Hematopoietic multipotent progenitor cell treated with erythropoietin and hydrocortisone succinate and interleukin-3 and kit ligand, for 8 days (in vitro differentiated cells): ENCODE measurements at regions not wholly inside any gene's neighbourhood (a gene's known extent, or its start where the extent isn't known, plus 50 kb on each side); places are given as distances from the start of the nearest gene placed in this dataset.

Experiments
- DNase-seq: peaks from one replicate; pipeline ENCODE4 v3.0.0-alpha.2; 2015

DNA sequence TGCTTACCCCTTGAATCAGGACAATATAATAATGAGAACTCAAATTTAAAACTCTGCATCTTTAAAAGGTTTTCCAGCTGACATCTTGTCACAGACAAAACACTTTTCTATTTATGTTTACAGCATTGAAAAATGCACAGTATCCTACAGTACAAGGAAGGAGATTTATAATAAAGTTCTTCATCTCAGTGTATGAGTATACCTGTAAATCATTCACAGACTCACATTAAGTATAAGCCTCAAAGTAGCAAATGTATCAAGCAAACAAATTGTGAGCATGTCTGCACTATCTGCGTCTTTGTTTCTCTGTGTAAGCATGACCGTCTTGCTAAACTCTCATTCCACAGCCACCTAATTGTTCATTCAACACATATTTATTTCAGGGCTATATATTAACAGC lies 52.8 kb downstream of the PPP1R2C start:
- DNase-seq = no peak

DNA sequence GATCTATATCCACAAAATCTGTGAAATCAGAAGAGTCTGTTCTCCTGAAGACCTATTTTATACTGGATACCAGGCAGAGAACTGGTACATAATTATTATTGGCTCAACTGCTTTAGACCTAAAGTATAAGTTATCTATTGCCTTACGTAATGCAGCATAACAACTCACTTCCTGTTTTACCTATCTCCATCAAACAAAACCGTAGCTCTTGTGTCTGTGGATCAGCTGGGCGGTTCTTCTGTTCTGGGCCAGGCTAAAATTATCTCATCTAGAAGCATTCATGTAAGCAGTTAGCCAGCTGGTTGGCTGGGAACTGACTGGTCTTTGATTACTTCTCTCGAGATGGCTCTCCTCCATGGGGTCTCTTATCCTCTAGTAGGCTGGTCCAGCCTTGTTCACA lies 57.8 kb downstream of the PPP1R2C start:
- DNase-seq = no peak

DNA sequence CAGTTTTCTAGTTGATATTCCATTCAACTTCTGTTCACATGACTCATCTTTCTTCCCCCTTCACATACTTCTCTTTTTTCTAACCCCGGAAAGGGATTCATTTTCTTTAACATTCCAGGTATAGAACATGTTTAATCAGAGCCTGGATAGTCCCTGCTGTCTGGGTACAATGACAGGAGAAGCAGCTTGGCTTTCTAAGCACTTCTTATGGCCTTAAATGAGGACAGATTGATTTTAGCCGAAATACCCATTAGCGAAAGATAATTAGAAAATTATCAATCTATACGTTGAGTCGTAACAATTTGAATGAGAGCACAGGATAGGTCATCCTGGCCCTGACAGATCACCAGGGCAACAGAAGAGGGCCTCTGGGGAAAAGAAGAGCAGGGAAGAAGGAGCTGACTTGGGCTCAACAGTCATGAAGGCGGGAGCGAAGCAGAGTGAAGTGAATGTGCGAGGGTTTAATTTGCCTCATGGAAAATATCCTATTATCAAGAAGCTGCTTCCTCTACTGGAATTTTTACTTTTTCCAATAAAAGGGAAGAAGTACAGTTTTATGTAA lies 62.2 kb downstream of the PPP1R2C start:
- DNase-seq = no peak

DNA sequence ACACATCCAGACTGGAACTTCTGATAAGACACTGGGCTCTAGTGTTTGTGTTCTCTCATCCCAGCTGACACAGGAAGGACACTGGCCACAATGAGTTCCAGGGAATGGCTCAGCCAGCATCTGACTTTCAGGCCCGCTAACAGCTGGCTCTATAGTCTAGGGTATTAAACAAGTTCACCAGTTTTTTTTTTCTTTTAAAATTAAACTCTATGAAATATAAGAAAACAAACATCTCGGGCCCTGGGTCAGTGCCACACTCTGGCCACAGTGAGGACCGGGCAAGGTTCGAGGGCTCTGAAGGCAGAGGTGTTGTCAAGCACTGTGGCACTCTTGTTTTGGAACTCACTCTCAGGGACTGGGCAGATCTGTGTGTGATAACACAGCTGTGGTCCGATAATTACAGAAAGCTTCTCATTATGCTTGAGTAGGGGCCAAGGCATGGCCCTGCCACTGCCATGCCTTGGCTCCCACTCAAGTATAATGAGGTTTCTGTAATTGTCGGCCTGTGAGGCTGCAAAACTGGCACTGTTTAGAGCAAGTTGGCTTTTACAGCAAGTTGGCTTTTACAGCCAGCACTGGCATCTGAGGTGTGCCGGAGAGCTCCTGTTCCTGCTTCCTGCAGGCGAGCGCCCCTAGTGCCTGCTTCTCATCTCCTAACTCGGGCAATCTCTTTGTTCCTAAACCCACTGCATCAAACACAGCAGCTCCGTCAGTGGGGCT lies 62.8 kb downstream of the PPP1R2C start:
- DNase-seq = peak; percentile 43

DNA sequence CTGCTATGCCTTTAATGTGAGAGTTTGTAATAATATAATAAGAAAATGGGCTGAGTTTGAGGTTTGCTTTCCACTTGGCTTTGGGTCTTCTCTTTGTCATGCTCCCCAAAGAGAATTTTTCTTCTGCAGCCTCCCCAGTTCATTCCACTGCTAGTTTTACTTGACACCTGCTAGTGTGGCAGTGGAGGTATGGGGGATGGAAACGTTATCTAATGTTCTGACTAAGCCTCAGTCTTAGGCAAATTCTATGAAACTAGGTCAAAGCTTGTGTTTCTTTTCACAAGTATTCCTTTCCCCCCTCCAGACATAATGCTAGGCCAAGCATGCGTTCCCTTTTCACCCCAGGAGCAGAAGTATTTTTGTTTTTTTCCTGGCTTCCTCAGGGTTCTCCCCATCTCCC lies 67.5 kb downstream of the PPP1R2C start:
- DNase-seq = no peak

DNA sequence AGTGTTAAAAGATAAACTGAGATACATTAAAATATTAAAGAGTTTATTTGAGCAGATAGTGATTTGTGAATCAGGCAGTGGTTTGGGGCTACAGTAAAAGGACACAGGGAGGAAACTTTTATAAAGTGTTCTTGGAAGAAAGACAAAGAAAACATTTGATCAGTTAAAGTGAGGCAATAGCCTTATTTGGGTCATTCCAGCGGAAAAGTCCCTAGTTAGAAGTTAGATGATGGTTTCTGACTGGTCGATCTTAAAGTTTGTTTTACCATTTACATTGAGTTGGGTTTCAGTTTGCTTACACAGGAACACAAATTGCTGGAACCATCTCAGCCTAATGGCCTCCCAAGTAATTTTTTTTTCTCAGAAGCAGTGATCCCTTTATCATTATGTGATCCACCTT lies 69.7 kb downstream of the PPP1R2C start:
- no peak for DNase-seq

DNA sequence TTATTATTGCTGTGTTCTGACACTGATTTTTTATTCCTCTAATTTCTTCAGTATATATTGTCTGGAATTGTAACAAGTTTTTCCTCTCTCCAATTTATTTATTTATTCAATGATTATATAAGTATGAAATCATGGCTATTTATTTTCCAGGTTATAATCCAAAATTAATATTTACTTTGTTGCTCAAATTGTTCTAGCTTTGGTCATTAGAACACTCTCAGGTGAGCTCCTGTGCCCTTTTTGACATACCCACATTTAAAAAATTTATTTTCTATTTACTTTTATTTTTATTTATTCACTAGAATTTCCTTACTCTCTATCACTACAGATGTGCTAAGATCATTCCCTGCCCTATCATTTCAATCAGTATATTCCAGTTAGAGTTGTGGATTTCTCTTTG lies 70.2 kb downstream of the PPP1R2C start:
- no peak for DNase-seq

DNA sequence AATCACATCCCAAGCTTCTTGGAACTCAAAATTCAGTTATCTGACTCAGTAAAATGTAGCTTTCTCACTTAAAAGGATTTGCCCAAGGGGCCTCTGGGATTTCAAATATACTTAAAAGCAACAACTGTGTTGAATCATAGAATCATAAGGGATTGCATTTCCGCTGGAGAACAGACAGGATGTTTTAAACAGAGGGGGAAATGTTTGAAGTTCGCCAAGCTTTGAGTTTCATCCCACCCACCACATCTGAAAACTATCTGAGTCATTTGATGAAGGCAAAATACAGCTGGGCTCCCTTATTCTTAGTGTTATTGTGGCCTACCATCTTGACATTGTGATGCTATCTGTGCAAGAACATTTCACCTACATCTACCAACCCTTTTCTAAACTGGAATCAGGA lies 73.5 kb downstream of the PPP1R2C start:
- no peak for DNase-seq

DNA sequence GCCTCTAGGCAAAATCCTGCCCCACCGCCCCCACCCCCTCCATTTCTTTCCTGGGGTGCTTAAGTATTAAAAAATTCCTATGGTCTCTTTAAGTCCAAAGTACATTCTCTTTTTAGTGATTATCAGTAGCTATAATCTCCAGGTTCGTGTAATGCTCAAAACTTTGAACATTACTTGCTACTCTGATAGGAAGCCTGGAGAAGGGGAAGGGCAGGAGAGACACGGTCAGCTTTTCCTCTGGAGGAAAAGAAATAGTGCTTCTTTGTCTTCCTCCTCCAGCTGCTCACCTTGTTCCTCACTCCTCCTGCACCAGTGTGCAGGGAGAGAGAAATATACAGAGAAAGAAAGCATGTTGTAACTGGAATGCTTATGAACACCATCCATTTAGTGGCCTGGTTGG lies 80.4 kb downstream of the PPP1R2C start:
- DNase-seq = no peak

DNA sequence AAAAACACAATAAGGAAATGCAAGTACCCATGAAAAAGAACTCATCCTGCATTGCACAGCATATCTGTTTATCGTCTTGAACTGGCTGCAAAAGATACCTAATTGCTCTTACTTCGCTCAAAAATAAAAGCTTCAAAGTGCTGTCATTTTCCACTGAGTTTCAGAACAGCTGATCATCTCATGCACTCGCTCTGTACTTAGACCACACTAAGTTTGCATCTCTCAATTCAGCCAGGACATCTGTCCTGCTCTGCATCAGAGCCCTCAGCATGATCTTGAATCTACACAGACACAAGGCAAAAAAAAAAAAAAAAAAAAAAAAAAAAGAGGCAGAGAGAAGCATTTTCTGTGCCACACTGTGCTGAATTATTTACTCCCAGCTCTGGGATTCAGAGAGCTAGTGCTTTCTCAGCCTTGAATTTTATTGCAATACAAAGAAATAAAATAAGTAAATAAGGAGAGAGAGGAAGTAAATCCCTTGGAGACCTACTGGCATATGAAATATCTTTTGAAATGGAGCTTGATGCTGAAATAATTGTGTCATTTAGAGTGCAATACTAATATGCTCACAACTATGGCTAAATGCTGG lies 81.3 kb downstream of the PPP1R2C start:
- no peak for DNase-seq

DNA sequence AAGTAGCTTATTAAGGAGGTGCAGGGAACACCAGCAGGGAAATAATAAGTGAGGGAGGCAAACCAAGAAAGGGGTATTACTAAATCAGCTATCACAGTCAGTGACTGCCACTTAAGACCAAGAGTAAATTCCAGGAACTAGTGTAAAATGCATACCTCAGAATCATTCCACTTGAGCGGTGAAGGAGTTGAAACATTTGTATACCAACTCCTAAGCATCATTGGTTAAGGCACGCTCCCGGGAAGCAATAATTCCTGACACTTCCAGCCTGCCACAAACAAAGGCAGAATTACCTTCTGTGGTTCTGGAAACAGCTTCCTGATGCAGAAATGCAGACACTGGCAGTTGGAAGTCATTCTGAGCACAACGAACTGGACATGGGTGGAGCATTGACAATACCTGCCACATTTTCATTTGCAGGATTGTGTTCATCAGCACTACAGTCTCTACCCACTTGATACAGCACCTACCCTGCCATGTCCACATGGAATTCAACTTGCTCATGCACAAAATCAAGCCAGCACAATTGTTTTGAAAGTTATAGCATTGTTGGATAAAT lies 82.1 kb downstream of the PPP1R2C start:
- no peak for DNase-seq

DNA sequence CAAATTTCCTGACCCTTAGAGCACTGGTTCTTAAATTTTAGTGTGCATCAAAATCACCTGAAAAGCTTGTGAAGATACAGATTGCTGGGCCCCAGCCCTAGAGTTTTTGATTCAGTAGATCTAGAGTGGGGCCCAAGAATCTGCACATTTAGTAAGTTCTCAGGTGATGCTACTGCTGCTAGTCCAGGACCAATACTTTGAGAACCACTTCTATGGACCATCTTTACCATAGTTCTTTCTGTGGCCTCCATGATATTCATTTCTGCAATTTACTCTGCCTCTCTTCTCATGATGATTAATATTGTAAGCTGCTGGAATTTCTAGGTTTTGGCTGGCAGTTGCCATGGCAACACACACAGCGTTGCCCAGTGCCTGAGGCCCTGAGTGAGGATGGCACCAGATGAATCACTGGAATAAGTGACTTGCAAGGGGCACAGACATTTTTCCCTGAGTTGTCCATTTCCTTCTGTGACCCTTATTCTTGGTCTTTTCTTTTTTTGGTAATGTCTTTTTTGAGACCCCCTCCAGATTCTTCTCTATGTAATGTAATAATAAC lies 83.6 kb downstream of the PPP1R2C start:
- DNase-seq = no peak

DNA sequence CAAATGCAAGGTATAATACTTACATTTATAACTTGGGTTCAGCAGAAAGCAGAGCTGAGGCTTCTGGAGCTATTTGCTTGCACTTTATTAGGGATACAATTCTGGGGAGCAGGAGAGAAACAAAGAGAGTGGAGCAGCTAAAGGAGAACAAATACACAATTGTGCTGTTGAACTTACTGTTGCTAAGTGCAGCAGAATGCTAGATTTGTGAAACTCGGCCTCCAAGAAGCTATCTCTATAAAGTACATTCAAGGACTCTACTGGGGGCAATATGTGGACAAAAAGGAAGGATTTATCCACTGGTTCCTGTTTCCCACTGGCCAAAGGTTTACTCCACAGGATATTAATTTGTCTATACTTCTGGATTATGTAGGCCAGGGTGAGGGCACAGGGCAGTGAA lies 86.8 kb downstream of the PPP1R2C start:
- no peak for DNase-seq

DNA sequence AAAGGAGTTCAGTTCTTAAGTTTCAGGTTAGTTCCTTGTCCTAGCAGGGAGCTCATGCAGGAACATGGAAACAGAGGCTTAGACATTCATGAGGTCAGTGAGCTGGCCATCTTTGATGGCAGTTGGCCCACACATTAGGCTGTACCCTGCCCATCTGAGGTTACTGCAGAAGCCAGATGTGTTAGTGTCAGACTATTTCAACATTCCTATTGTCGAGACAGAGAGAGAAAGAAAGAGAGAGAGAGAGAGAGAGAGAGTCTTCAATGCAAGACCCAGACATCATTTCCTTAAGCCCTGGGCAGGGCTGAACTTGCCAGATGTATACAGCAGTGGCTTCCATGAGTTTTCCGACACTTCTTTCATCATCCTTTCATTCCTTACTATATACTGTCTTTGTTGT lies 91.3 kb downstream of the PPP1R2C start:
- DNase-seq = no peak

DNA sequence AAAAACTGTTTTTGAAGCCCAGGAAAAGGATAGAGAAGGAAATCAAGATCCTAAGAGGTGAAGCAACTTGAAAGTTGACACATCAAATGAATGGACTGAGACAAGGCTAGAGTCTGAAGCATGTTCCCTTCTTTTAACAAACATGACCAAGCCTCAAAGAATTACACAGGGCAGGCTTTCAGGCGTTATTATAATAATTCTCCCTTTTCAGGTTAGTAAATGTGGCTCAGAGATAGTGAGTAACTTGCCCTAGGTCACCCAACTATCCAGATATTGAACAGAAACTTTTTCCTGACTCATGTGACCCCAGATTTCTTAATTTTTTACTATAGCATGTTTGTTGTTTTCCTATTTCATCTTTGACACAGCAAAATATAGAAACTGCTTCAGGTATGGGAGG lies 91.7 kb downstream of the PPP1R2C start:
- no peak for DNase-seq

DNA sequence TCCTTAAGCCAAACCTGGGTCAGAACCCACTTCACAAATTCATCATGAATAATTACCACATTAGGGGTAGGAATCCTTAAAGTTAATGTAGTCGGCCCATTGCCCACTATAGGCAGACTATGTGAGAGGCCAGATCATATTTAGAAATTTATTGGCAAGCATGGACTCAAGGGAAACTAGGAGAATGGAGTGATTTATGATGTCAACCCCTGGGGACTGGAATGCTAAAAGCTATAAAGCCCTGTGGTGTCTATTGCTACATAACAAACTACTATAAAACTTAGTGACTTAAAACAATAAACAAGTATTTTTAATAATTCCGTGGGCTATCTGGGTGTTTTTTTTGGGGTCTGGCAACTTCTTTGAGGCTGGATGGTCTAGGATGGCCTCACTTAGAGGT lies 93.9 kb downstream of the PPP1R2C start:
- DNase-seq = no peak

DNA sequence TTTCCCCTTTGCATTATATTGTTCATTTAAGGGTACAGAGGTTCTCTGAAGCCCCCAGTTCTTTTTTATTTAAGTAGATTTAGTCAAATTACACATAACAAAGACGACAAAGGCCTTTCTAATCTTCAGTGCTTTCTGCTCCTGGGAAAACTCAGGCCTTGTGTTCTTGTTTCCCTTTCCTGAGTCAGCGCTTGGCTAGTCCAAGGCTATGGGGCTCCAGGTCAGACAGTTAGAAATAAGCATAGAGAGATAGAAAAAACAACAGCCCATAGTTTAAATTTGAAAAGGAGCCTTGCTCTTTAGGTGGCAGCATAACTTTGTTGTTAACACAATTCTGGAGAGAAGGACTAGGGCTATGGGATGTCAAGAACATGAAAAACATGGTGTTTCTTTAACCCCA lies 97.3 kb downstream of the PPP1R2C start:
- DNase-seq = no peak

DNA sequence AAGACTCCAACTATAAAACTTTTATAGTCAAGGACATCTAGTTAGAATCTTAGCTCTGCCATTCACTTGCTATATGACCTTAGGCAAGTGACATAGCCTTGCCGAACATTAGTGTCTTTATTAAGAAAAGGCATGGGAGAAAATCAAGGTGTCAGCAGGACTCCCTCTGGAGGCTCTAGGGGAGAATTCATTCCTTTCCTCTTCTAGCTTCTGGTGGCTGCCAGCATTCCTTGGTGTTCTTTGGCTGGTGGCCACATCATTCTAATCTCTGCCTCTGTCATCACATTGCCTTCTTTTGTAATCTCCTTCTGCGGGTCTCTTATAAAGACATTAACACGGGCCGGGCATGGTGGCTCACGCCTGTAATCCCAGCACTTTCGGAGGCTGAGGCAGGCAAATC lies 99.8 kb downstream of the PPP1R2C start:
- no peak for DNase-seq

DNA sequence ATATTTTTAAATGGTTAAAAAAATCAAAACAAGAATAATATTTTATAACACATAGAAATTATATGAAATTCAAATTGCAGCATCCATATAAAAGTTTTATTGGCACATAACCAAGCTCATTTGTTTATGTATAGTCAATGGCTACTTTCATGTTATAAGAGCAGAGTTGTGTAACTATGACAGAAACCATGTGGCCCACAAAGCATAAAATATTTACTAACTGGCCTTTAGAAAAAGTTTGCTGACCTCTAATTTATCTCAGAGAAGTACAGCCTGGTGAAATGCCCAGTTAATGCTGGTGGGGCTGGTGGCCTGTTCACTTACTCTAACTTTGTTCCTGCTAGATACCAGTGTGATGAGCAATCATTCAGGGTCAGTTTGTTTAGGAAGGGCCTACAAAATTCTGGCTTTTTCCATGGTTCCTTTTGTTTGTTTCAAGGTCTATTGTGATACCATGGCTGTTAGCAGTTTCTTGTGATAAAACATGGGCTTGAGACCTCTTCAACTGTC lies 104.6 kb downstream of the PPP1R2C start:
- DNase-seq = no peak

DNA sequence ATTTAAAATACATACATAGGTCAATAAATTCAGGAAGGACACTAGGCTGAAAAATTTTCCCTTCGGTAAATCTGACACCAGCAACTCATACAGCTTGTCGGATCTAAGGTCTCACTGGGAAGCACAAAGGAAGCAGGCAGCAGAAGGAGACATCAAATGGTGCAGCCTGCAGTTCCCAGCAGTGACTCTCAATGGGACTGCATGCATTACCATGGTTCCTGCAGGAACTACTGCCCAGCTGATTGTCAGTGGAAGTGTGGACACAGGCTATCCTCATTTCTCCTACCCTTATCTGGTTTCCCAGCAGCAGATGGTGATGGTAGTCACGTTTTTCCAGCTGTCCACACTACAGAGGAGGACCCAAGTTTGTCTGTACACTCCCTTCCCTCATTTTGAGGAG lies 113.3 kb downstream of the PPP1R2C start:
- no peak for DNase-seq

DNA sequence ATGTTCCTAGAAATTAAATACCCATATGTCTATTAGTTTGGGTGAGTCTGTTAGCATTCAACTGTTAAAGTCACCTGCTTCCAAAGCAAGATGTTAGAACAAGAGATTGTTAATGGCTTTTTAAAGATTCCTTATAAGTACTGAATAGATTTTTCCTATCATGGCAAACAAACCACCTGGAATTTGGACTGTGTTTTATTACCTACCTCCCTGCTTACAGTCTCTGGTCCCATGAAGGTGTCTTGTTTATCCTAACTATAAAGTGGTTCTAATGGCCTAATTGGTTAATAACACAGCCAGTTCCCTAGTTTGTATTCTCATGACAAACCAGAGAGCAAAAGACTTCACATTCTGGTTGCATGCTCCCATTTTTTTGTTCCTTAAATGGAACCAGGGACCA lies 149.5 kb downstream of the PPP1R2C start:
- DNase-seq = no peak

DNA sequence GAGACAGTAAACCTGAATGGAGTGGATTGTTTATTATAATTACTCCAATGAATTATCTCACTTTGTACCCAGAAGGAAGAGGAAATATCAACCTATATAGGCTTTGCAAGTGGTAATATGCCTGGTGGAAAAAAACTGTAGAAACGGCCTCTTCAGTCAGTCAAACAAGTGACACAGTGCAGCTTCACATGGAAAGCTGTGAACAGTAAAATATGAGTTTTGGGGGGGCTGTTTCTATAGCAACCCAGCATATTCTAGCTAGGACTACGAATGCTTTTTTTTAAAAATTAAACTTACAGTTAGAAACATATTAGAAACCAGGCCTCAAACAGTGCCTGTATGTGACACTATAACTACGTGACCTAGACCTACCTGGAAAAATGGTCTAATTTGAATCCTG lies 150.1 kb downstream of the PPP1R2C start:
- no peak for DNase-seq

DNA sequence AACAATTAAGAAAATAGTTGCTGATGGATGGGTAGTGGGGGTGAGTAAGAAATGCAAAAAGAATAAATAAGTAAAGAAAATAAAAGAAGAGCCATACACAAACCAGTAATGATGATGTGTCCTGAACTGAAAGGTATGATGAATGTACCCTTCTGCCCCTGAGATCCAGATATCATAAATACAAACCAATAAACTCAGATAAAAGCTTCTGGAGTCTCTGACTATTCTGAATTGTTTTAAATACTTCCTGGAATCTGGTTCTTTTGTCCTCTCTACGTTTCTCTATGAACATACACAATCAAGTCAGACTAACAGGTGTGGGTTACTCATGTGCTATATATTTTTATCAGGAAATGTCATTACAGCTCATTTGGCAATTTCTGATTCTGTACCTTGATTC lies 153.4 kb downstream of the PPP1R2C start:
- DNase-seq = no peak

DNA sequence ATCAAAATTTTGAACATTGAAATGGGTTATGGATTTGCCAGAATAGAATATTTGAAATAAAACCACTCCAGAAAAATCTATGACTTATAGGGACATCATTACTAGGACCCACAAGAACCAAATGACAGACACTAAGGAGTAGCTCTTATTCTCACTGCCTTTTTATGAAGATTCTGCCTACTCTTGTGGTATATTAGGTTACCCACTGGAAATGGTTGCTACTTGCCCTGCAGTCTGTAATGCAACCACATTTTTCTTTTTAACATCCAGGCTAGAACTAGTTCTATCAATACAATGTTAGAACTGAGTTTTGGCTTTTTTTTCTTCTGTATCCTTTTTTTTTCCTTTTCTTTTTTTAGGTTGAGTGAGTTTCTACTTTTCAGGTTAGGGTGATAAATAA lies 158.9 kb downstream of the PPP1R2C start:
- no peak for DNase-seq
